H9 (cell line): ENCODE measurements at regions not wholly inside any gene's neighbourhood (a gene's known extent, or its start where the extent isn't known, plus 50 kb on each side); places are given as distances from the start of the nearest gene placed in this dataset.

Experiments used
- DNase-seq: peaks from one replicate; pipeline ENCODE4 v3.0.0-alpha.2; 2017
- H2AFZ ChIP-seq: one replicate; pipeline ENCODE4 v1.6.1; 2013; ENCODE audit warnings: mild to moderate bottlenecking, low read length, control low read depth, moderate library complexity
- H2AK5ac ChIP-seq: 2 replicates; pipeline ENCODE4 v1.6.1; 2013; ENCODE audit warnings: low read length, control low read depth, mixed read lengths; ENCODE audit not compliant: insufficient read length
- H2BK120ac ChIP-seq: one replicate; pipeline ENCODE4 v1.6.1; 2013; ENCODE audit warnings: low read depth, mild to moderate bottlenecking, low read length, control low read depth, inconsistent platforms; ENCODE audit not compliant: poor library complexity, severe bottlenecking
- H2BK12ac ChIP-seq: 2 replicates; pipeline ENCODE4 v1.6.1; 2013; ENCODE audit warnings: low read length, control low read depth, mixed read lengths, low read depth; ENCODE audit not compliant: insufficient read length
- H2BK15ac ChIP-seq: 2 replicates; pipeline ENCODE4 v1.6.1; 2013; ENCODE audit warnings: low read depth, low read length, control low read depth
- H2BK20ac ChIP-seq: one replicate; pipeline ENCODE4 v1.6.1; 2013; ENCODE audit warnings: low read depth, mild to moderate bottlenecking, low read length, control low read depth, inconsistent platforms; ENCODE audit not compliant: poor library complexity, severe bottlenecking
- H2BK5ac ChIP-seq: 2 replicates; pipeline ENCODE4 v1.6.1; 2013; ENCODE audit warnings: low read length, control low read depth, mixed read lengths; ENCODE audit not compliant: insufficient read length
- H3K14ac ChIP-seq: 2 replicates; pipeline ENCODE4 v1.6.1; 2013; ENCODE audit warnings: low read length, control low read depth; ENCODE audit not compliant: insufficient read depth
- H3K18ac ChIP-seq: 2 replicates; pipeline ENCODE4 v1.6.1; 2013; ENCODE audit warnings: low read depth, mild to moderate bottlenecking, mixed read lengths, low read length, control low read depth; ENCODE audit not compliant: insufficient read length
- H3K23ac ChIP-seq: 2 replicates; pipeline ENCODE4 v1.6.1; 2013; ENCODE audit warnings: low read length, control low read depth, mixed read lengths, low read depth; ENCODE audit not compliant: insufficient read length
- H3K23me2 ChIP-seq: 2 replicates; pipeline ENCODE4 v1.6.1; 2013; ENCODE audit warnings: low read depth, mild to moderate bottlenecking, mixed read lengths, low read length, control low read depth; ENCODE audit not compliant: insufficient read length, poor library complexity, severe bottlenecking
- H3K27ac ChIP-seq: 2 replicates; pipeline ENCODE4 v1.5.1; 2013; ENCODE audit warnings: low read length, control low read depth, mixed read lengths, low read depth; ENCODE audit not compliant: insufficient read length
- H3K27me3 ChIP-seq: 2 replicates; pipeline ENCODE4 v1.6.1; 2013; ENCODE audit warnings: low read length, control low read depth, inconsistent platforms; ENCODE audit not compliant: insufficient read depth
- H3K4ac ChIP-seq: 2 replicates; pipeline ENCODE4 v1.6.1; 2013; ENCODE audit warnings: low read depth, mild to moderate bottlenecking, control low read depth, inconsistent platforms, low read length, moderate library complexity
- H3K4me1 ChIP-seq: 2 replicates; pipeline ENCODE4 v1.6.1; 2013; ENCODE audit warnings: low read length, control low read depth, inconsistent platforms; ENCODE audit not compliant: insufficient read depth
- H3K4me2 ChIP-seq: 2 replicates; pipeline ENCODE4 v1.6.1; 2013; ENCODE audit warnings: low read length, control low read depth, mixed read lengths; ENCODE audit not compliant: insufficient read length, insufficient read depth
- H3K56ac ChIP-seq: 2 replicates; pipeline ENCODE4 v1.6.1; 2013; ENCODE audit warnings: low read depth, mild to moderate bottlenecking, mixed read lengths, low read length, control low read depth; ENCODE audit not compliant: insufficient read length
- H3K79me1 ChIP-seq: 2 replicates; pipeline ENCODE4 v1.6.1; 2013; ENCODE audit warnings: low read depth, mild to moderate bottlenecking, moderate library complexity, low read length, control low read depth, inconsistent platforms; ENCODE audit not compliant: insufficient read depth, poor library complexity, severe bottlenecking
- H3K79me2 ChIP-seq: 2 replicates; pipeline ENCODE4 v1.6.1; 2013; ENCODE audit warnings: low read length, control low read depth, inconsistent platforms; ENCODE audit not compliant: insufficient read depth
- H3K9ac ChIP-seq: 2 replicates; pipeline ENCODE4 v1.6.1; 2013; ENCODE audit warnings: low read length, control low read depth, mixed read lengths; ENCODE audit not compliant: insufficient read length; ENCODE audit errors: extremely low read depth
- H3K9me3 ChIP-seq: one replicate; pipeline ENCODE4 v1.6.1; 2013; ENCODE audit warnings: low read depth, low read length, inconsistent platforms; ENCODE audit not compliant: control insufficient read depth
- H3T11ph ChIP-seq: one replicate; pipeline ENCODE4 v1.6.1; 2013; ENCODE audit warnings: mild to moderate bottlenecking, low read length, control low read depth, inconsistent platforms
- H4K20me1 ChIP-seq: one replicate; pipeline ENCODE4 v1.6.1; 2013; ENCODE audit not compliant: control insufficient read depth, insufficient read length, insufficient read depth
- H4K5ac ChIP-seq: 2 replicates; pipeline ENCODE4 v1.6.1; 2013; ENCODE audit warnings: low read depth, mild to moderate bottlenecking, mixed read lengths, low read length, control low read depth; ENCODE audit not compliant: insufficient read length
- H4K8ac ChIP-seq: replicated peaks from 2 replicates; pipeline ENCODE4 v1.6.1; 2013; ENCODE audit warnings: low read length, control low read depth, mixed read lengths, low read depth; ENCODE audit not compliant: insufficient read length
- H4K91ac ChIP-seq: 2 replicates; pipeline ENCODE4 v1.6.1; 2013; ENCODE audit warnings: low read depth, mild to moderate bottlenecking, moderate library complexity, mixed read lengths, low read length, control low read depth; ENCODE audit not compliant: insufficient read length
- H3K27ac Mint-ChIP-seq, 3 experiments: 2 replicates in 2 of 3; 3 replicates in 1 of 3; pipeline ENCODE4 v1.8.0; 2020 to 2021; ENCODE audit warnings: mixed read lengths in 3 of 3, mild to moderate bottlenecking in 1 of 3, moderate library complexity in 1 of 3
- H3K27me3 Mint-ChIP-seq: 2 replicates; pipeline ENCODE4 v1.8.0; 2021; ENCODE audit warnings: low read depth, mild to moderate bottlenecking, moderate library complexity, mixed read lengths
- H3K36me3 Mint-ChIP-seq, 3 experiments: 2 replicates in 2 of 3; 3 replicates in 1 of 3; pipeline ENCODE4 v1.8.0; 2020 to 2021; ENCODE audit warnings: low read depth in 3 of 3, mixed read lengths in 3 of 3; ENCODE audit not compliant: insufficient read depth in 1 of 3
- H3K4me1 Mint-ChIP-seq, 2 experiments: 2 replicates each; pipeline ENCODE4 v1.8.0; 2020; ENCODE audit warnings: mixed read lengths in 2 of 2
- H3K4me3 Mint-ChIP-seq, 2 experiments: 2 replicates in 1 of 2; 3 replicates in 1 of 2; pipeline ENCODE4 v1.8.0; 2020 to 2021; ENCODE audit warnings: mild to moderate bottlenecking in 2 of 2, mixed read lengths in 2 of 2, moderate library complexity in 1 of 2
- H3K9me3 Mint-ChIP-seq, 2 experiments: 2 replicates in 1 of 2; 3 replicates in 1 of 2; pipeline ENCODE4 v1.8.0; 2020; ENCODE audit warnings: mild to moderate bottlenecking in 2 of 2, mixed read lengths in 2 of 2, moderate library complexity in 1 of 2
- CTCF ChIP-seq: fragments of 200-600 bp; sonication (generic); conservative IDR thresholded peaks from 3 replicates; pipeline ENCODE4 v1.8.0; 2021; ENCODE audit warnings: antibody characterized with exemption, mild to moderate bottlenecking
- WGBS: extraction: QIAGEN DNeasy Blood & Tissue Kit; methylation state at CpG from one replicate; pipeline ENCODE4 v1.1.7; 2013; ENCODE audit warnings: missing lambda C conversion rate, low lambda C conversion rate, mixed read lengths; ENCODE audit not compliant: insufficient read length; ENCODE audit errors: extremely low coverage; 5-methylcytosine and 5-hydroxymethylcytosine counted together

DNA sequence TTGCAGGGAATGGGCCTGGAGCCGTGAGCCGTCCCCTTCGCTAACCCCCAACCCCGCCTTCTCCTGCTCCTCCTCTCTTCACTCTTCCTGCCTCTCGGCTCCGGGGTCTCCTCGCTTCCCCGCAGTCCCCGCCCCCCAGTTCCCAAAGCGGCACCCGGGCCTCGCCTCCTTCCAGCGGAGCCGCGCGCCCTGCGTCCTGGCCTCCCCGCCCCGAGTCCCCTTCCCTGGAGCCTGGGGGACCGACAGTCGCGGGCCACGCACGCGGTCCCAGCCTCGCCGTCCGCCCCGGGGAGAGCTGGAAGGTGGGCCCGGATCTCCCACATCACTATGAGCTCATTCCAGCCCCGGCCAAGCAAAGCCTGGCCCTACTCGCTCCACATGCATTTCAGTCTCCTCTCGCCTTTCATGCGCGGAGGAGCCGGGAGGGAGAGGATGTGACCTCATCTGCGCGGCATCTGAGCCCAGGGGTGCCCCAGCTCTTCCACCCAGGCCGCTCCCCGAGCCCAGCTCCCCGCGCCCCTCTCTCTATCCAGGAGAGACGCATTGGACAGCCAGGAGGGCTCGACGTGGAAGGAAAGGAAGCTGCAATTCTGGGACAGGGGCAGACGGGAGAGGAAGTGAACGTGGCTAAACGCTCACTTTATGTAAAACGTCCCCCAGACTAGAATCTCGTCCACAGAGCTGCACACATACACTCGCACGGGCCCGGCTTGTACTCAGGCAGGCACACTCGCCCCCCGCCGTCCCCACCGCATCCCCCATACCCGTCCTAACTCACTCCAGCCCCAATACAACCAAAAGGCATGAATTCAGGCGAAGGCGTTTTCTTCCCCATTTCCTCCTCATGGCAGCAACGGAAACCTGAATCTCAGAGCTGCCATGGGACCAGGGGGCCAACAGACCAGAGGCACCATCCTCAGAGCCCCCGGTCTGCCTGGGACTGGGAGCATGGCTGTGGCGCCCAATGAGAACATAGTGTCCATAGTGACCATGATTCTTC is 108.7 kb upstream of the CCND2 start:
- peak overlapping the region in 2 of 3 experiments; percentile 63 to 90; a peak in 3 of 7 replicates for H3K27ac Mint-ChIP-seq
- no peaks in the 10 kb centered on the region for H3K79me2 ChIP-seq
- H4K20me1 ChIP-seq: no peaks in the 10 kb centered on the region
- H2BK15ac ChIP-seq: no peak overlapping the region
- H2BK20ac ChIP-seq: no peak overlapping the region
- DNase-seq: peak; percentile 87
- no peak overlapping the region for H4K5ac ChIP-seq
- H3T11ph ChIP-seq: no peak overlapping the region
- H3K23ac ChIP-seq: no peak overlapping the region
- no peak overlapping the region for H4K8ac ChIP-seq
- H2BK12ac ChIP-seq: no peak overlapping the region
- no CpG with 5 or more reads among the region's 63 CpGs for WGBS
- H3K4ac ChIP-seq: no peak overlapping the region
- no peak overlapping the region for H2BK5ac ChIP-seq
- peaks cover 0 to 8% (median 0%) of the 10 kb centered on the region in 3 experiments; a peak in 4 of 7 replicates for H3K36me3 Mint-ChIP-seq
- H3K4me1 Mint-ChIP-seq: peaks cover 28 to 31% of the 10 kb centered on the region in 2 experiments
- H3K9me3 ChIP-seq: no peaks in the 10 kb centered on the region
- no peak overlapping the region for H2AK5ac ChIP-seq
- no peak for TF ChIP-seq CTCF
- no peak overlapping the region for H3K9ac ChIP-seq
- H3K18ac ChIP-seq: peak overlapping the region; percentile 79
- peaks cover 7 to 8% of the 10 kb centered on the region in 2 experiments; a peak in 4 of 5 replicates for H3K9me3 Mint-ChIP-seq
- H3K79me1 ChIP-seq: no peaks in the 10 kb centered on the region
- H3K4me3 Mint-ChIP-seq: peak overlapping the region; percentile 61 to 63
- H3K4me1 ChIP-seq: peaks cover 2% of the 10 kb centered on the region; the same call in 1 of the 2 replicates
- H4K91ac ChIP-seq: no peak overlapping the region
- H3K4me2 ChIP-seq: peak overlapping the region; percentile 71
- peak overlapping the region; percentile 92 for H3K14ac ChIP-seq
- H3K27me3 Mint-ChIP-seq: peaks cover 21% of the 10 kb centered on the region
- no peak overlapping the region for H3K56ac ChIP-seq
- no peak overlapping the region for H2AFZ ChIP-seq
- no peaks in the 10 kb centered on the region; the same call in 1 of the 2 replicates for H3K27me3 ChIP-seq
- H2BK120ac ChIP-seq: no peak overlapping the region
- H3K27ac ChIP-seq: no peak overlapping the region
- peaks cover 7% of the 10 kb centered on the region for H3K23me2 ChIP-seq
